ENCODE measurements at regions not wholly inside any gene's neighbourhood (a gene's known extent, or its start where the extent isn't known, plus 50 kb on each side); places are given as distances from the start of the nearest gene placed in this dataset.
"Not testable (repeated sequence)": the region's sequence is repeated elsewhere in the genome, so short reads cannot be mapped to it uniquely, and the experiment has no call there.

DNA sequence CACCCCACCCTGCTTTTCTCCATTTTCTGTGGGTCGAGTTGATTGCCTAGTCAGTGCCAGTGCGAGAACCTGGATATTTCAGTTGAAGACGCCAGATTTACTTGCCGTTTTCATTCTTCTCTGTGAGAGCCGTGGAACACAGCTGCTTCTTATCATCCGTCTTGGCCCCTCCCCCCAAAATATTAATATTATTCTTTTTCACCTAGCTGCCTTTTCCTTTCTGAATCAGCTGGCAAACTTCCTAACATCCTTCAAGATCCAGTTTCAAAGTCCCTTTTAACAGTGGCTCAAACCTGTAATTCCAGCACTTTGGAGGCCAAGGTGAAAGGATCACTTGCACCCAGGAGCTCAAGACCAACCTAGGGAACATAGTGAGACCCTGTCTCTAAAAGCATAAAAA, 117.1 kb upstream of the RASA1 start:
- DNase-seq = no peak

DNA sequence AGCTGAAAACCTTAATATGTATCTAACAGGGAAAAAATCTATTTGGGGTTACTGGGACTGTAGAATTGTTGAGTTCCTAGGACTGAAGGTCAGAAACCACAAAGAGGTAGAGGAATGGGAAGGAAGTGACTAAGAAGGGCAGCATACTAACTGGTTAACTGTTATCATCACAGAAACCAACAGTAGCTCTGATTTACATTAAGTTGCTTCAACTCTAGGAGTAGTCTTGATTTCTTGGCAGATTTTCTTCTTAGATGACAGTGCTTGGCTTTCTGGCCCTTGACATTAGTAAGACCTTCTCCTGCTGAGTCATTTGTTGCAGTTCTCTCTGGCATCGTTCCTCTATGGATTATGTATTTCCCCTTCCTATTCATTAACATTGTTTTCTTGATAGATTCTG, 116.1 kb upstream of the RASA1 start:
- peak; percentile 38 to 40 for DNase-seq

DNA sequence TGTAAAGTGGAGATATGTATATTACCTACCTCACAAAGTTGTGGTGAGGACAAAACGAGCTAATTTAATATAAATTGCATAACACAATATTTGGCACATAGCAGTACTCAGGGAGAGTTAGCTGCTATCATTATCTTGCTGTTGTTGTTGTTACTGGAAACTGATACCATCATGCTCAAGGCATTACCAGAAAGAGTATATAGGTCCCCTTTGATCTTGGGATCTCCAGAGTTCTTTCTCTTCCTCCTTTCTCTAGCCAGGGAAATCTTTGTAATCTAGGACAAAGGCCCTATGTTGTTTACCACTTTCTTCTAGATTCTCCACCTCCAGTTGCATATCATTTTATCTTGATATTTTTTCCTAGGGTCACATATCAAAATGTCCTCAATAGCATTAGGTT, 114.8 kb upstream of the RASA1 start:
- no peak for DNase-seq

DNA sequence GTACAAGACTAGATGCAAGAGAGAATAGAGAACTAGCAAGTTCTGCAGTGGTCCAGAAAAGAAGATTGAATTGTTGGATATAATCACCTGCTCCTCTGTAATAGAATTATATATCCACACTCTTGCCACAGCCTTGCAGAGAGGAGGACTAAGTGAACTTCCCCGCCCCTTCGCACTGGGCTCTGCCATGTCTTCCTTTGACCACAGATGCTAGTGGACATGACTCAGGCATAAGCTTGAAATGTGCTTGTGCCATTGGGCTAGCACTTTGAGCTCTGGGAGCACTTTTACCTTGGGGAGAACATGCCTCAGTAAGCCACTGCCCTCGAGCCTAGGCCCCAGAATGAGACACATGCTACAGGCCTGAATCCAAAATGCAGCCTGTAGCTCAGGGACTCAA, 113.5 kb upstream of the RASA1 start:
- no peak for DNase-seq

- DNase-seq = no peak
Observed at GRCh38 chr5:87155106-87155505, 112.6 kb upstream of the RASA1 start.

DNA sequence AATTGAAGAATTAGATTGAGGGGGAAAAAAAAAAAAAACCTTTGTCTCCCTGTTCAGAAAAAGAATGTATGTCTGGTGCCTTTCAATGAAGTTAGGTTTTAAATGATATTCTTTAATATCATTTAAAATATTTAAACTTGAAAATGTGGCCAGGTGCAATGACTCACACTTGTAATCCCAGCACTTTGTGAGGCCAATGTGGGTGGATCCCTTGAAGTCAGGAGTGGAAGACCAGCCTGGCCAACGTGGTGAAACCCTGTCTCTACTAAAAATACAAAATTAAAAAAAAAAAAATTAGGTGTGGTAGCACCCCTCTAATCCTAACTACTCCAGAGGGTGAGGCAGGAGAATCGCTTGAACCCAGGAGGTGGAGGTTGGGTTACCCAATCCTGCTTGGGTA, 111.1 kb upstream of the RASA1 start:
- DNase-seq = no peak

- DNase-seq = no peak
Observed at GRCh38 chr5:87164409-87164808, 103.3 kb upstream of the RASA1 start.

GRCh38 chr5:87169300-87169991, 98.2 kb upstream of the RASA1 start:
- DNase-seq = no peak

DNA sequence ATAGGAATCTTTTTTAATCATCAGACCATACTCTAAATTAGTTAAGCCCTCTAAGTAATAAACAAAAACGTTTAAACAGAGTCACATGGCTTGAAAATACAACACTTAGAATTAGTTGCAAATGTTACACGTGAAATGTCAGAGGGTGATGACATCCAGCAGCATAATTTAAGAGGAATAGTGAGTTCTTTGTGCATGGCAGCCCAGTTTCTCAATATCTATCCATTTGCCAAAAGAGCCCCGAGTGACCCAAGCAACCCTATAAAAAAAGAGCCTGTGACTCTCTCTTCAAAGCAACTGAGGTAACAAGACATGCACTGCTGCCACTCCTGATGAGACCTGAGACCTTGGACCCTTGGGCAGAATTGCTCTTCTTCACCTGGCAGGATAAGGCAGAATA, 96.9 kb upstream of the RASA1 start:
- no peak for DNase-seq

DNA sequence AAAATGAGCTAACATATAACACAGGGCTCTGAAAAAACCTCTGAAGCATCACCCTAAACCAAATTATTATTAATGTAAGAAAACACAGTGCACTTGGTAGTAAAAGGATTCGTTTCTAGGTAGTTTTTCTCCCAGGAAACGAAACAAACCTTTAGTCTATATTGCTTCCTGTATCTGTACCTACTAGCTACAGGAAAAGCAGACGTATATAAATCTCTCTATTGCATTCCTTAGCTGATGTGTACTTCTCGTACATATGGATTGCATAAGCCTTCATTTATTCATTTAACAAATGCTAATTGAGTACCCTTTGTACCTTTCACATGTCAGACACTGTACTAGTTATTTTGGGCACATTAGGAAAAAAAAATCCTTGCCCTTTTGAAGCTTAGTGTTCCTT, 85.0 kb upstream of the RASA1 start:
- no peak for DNase-seq

- peak; percentile 10 to 19 for DNase-seq
Observed at GRCh38 chr5:87183896-87184295, 83.8 kb upstream of the RASA1 start.

DNA sequence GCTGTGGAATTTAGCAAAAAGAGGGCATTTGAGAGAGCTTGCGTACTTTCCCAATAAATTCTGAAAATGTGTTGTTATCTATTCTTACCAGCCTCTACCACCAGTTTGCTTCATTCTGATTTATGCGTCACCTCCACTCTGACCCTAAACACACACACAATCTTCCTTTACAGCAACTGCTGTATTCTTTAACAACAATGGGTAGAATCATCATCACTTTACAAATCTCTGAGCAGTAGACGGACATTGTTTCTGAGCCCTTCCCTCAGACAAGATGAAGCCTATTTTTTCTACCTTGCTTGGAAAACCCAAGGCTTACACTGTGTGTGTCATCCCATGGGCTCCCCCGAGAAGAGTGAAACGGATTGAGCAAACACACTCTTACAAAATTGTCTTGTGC, 83.1 kb upstream of the RASA1 start:
- no peak for DNase-seq

DNA sequence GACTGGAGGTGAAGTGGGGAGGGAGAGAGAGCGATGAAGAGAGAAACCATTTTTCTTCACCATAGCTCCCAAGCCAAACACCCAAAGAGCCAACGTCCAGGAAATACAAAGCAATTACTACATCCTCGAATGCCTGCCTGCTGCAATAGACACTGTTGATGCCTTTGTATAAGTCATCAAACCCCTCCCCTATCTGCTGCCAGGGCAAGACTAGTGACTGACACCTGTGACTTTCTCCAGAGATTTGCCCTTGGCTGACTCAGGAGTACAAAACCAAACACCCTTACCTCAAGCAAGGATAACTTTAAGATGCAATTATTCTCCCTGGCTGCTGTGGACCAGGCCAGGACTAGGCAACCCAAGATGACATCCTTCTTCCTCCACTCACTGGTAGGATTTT, 81.8 kb upstream of the RASA1 start:
- no peak for DNase-seq

GRCh38 chr5:87188391-87188790, 79.3 kb upstream of the RASA1 start:
- DNase-seq = no peak

- DNase-seq = no peak
Observed at GRCh38 chr5:87190041-87190440, 77.6 kb upstream of the RASA1 start.

DNA sequence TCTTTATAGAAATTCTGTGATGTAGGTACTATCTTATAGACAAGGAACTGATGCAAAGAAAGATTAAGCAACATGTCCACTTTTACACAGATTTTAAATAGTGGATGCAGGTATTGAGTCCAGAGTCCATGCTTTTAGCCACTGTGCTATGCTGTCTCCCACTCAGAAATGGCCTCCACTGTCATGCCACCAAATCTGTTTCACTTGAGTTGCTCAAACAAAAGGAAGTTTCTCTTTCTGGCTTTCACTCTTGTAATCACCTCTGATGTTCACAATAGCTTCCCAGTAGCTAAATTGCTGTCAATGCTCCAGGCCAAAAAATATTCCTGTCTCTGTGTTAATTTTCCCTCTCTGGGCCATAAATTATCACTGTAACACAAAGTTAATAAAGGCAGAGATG, 77.0 kb upstream of the RASA1 start:
- DNase-seq = no peak

DNA sequence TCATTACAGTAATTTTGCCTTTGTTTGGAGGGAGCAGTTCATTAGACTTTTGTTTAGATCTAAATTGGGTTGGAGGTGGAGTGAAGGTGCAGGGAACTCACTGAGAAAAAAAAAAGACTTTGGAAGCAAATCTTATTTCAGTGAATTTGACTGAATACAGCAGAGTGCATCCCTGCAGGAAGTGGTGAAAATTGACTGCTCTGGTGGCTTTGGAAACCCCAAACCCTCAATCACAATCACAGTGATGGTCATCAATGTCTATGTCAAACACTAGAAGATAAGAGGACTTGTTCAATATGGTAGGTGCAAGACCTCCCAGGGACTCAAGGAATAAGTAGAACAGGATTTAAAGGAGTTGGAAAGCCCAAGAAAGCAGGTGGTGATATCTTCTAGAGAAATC, 76.0 kb upstream of the RASA1 start:
- no peak for DNase-seq

DNA sequence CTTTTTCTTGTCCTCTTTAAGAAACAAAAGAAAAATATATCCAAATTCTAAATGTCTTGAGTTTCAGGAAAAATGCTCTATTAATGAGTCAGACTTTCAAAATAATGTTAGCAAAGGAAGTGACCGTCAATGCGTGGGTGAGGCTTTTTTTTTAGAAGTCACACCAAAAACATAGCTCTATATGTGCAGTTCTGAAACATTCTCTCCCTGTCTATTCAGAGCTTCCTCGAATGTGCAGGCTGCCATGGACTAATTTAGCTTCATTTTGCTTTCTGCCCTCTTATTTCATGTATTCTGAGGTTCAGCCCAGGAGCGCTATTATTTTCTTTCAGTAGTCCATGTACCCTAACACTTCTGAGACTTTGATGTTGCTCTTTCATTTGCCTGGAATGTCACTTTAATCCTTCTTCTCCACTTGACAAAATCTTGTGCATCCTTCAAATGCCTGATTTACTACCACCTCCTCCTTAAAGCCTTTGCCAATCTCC, 72.5 kb upstream of the RASA1 start:
- DNase-seq = peak; percentile 13 to 14

DNA sequence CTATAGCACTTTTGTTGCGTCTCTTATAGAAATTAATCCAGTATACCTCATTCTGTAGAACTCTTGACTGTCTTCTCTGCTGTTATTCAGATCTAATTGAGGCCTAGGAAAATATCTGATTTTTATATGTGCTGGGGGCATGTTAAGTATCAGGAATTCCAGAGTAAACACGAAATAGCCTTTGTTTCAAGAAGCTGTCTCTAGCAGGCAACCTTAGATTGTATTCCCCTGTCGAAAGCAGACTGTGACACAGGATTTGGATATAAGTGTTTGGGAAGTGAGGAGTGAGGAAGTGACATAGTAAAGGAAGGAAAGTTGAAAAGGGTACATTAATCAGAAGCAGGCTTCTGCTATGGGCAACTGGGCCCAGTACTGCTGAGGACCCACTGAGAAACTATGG, 72.1 kb upstream of the RASA1 start:
- no peak for DNase-seq

DNA sequence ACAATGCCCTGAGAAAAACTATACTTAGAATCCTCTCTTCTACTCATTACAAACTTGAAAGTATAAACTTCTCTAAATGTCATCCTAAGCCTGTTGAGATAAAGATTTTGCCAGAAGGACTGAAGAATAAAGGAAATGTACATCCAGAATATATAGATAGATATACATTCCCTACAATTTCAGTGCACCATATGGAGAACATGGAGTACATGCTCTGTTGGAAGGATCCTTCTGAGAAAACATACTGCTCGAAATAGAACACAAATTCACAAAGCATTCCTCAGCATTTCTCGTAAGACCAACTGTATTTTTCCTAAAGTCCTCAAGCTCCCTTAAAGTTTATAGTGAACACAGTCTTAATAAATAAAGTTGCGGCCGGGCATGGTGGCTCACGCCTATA, 69.7 kb upstream of the RASA1 start:
- no peak for DNase-seq

DNA sequence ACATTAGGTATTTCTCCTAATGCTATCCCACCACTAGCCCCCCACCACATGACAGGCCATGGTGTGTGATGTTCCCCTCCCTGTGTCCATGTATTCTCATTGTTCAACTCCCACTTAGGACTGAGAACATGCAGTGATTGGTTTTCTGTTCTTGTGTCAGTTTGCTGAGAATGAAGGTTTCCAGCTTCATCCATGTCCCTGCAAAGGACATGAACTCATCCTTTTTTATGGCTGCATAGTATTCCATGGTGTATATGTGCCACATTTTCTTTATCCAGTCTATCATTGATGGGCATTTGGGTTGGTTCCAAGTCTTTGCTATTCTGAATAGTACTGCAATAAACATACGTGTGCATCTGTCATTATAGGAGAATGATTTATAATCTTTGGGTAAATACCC, 68.4 kb upstream of the RASA1 start:
- not testable (repeated sequence) for DNase-seq

- DNase-seq = not testable (repeated sequence)
Observed at GRCh38 chr5:87199704-87200103, 68.0 kb upstream of the RASA1 start.

- no peak for DNase-seq
Observed at GRCh38 chr5:87210076-87210475, 57.6 kb upstream of the RASA1 start.

DNA sequence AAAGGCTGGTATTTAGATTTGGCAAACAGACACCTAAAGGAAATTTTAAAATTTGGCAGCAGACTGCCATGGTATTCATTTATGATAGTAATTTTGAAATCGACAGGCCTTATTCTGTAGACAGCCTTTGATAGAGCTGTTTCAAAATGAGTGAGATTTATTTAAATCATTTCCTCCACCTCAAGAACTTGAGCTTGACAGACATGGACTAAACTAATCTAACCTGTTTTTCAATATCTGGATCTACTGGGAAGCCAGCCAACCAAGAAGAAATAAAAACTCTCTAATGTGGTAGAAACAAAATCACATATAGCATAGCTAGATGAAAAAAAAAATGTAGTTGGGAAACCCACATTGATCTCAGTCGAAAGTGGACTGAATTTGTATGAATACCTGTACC, 56.9 kb upstream of the RASA1 start:
- no peak for DNase-seq

- no peak for DNase-seq
Observed at GRCh38 chr5:87211676-87212075, 56.0 kb upstream of the RASA1 start.

All from Kasumi-1 (cell line).